ENCODE measurements at regions not wholly inside any gene's neighbourhood (a gene's known extent, or its start where the extent isn't known, plus 50 kb on each side); places are given as distances from the start of the nearest gene placed in this dataset.

DNA sequence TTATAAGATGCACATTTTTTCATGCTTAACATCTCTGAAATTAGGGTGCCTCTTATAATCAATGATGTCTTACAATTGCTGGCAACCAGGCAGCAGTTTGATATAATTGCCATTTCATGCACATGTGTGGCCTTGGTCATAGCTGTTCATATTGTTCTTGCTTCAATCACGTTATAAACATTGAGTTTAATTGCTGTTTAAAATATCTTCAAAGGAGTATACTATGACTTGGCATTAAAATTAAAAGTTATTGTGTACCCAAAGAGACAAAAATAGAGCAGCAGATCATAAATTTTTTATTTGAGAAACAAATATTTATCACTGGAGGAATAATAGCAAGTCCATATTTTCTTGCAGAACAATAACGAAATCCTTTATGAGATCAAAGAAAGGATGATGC is 325.5 kb downstream of the LMX1A start:
- DNase-seq (ENCODE audit: low read depth in 2 of 2): no peak

- DNase-seq (ENCODE audit: low read depth in 2 of 2): no peak
These were observed 330.7 kb downstream of the LMX1A start for GRCh38 chr1:165025805-165026204.

DNA sequence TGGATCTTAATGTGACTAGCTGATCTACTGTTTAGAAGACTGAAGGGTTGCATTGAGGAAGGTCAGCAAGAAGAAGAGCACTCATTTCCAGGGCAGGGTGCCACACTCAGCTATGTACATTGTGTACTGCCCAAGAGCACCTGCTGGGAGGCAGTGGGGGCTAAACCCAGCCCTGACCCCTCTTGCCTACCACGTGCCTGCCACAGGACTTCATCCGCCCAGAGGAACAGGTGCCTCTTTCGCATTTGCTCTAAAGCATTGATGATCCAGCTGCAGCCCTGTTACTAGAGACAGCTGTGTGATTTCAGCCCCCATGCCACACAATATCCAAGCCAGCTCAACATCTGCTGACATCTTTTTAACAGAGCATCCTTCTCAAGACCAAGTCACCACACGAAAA is 341.8 kb downstream of the LMX1A start:
- DNase-seq (ENCODE audit: low read depth in 2 of 2): no peak

DNA sequence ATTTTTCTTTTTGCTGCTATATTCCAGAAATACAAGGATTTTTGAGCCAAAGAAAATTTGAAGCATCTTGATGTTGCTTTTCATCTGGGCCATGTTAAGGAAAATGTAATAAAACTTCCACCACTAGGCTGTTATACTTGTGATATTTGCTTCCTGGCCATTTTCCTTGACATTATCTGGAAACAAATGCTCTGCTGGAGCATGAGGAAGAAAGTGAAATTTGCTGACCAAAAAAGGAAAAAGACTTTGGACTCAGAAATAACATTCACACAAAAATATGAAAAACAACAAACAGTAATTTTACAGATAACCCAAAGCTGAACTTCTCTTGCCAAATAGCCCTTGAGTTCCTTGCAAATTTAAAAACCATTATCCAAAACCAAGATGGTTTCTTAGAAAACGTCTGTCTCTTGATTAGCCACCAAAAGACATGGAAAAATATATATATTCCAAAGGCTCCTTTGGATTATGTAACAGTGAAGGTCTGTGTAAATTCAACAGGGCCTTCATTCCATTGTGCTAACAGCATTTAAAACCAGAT is 344.5 kb downstream of the LMX1A start:
- DNase-seq (ENCODE audit: low read depth in 2 of 2): no peak

- DNase-seq (ENCODE audit: low read depth in 2 of 2): no peak
These were observed 345.3 kb downstream of the LMX1A start for GRCh38 chr1:165011186-165011585.

GRCh38 chr1:165010418-165011070 is 346.0 kb downstream of the LMX1A start:
- DNase-seq (ENCODE audit: low read depth in 2 of 2): no peak

GRCh38 chr1:165006831-165007230 is 349.7 kb downstream of the LMX1A start:
- no peak for DNase-seq (ENCODE audit: low read depth in 2 of 2)

DNA sequence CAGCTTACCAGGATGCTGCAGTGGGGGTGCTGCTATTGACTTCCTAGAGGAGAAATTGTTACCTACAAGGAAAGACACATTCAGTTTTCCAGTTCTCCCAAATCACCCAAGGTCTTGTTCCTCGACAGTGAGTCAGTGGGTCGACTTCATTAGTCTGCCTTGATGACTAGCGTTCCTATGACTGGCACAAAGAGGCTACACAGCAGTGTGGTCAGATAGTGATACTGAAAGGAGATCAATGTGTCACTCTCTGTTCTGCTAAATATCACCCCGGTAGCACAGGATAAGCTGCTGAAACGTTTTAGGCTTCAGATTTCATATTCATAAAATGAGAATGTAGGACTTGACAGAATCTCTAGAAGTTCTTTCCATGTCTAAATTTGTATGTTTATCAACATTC is 357.4 kb downstream of the LMX1A start:
- no peak for DNase-seq (ENCODE audit: low read depth in 2 of 2)

DNA sequence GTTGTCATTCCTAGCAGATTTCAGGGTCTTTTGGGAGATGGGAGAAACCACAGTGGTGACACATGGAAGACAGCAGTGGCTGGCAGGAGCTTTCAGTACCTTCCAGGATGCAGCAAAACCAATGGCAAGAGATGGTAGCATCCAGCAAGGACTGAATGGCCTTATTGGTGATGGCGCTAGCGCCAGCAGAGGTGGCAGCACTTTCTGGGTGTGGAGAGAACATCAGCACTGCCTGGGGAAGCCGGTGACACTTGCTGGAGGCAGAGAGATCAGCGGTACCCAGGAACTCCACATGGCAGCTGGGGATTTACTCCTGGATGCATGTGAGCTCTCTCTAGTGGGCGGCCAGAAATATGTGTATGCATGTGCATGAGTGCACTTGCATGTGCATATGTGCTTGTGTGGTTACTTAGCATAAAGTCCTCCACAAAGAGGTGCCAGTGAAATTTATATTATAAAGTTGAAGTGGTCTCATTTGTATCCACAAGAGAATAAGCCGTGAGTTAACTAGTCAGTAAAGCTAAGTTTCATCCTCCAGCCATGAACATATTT is 364.7 kb downstream of the LMX1A start:
- DNase-seq (ENCODE audit: low read depth in 2 of 2): no peak

GRCh38 chr1:164983023-164983650 is 373.4 kb downstream of the LMX1A start:
- DNase-seq (ENCODE audit: low read depth in 2 of 2): no peak

DNA sequence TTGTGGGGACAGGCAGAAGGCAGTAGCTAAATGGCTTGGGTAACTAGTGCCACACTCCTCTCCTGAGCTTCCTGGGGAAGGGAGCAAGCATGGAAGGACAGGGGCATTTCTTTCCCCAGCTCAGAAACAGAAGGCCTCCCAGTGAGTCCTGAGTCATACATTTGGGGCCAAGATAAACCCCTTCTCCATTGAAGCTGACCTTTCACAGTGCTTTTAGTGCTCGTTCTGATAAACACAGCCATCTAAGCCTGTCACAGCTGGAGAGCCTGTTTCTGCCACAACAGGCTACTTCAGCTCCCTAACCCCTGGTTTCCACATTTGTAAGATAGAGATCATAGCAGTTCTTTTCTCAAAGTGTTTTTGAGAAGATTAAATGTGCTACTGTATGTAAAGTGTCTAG is 374.0 kb downstream of the LMX1A start:
- DNase-seq (ENCODE audit: low read depth in 2 of 2): no peak

DNA sequence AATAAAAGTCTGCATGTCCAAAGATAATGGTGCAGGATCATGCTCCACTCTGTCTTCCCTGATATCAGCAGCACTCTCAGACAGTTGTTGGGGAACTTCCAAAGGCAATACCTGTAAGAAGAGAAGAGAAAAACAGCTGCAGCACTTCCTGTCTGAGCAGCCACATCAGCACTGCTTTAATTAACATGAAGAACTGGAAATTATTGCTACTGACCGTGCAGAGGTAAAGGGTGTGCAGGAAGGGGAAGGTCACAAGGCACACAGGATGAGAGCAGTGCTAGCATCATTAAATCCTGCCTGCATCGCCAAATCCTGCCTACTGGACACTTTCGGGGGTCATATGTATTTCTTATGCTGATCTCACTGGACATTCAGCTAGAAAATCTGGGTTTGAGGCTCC is 379.0 kb downstream of the LMX1A start:
- no peak for DNase-seq (ENCODE audit: low read depth in 2 of 2)

- no peak for DNase-seq (ENCODE audit: low read depth in 2 of 2)
These were observed 384.5 kb downstream of the LMX1A start for GRCh38 chr1:164971921-164972415.

GRCh38 chr1:164971391-164971790 is 385.1 kb downstream of the LMX1A start:
- DNase-seq (ENCODE audit: low read depth in 2 of 2): no peak

DNA sequence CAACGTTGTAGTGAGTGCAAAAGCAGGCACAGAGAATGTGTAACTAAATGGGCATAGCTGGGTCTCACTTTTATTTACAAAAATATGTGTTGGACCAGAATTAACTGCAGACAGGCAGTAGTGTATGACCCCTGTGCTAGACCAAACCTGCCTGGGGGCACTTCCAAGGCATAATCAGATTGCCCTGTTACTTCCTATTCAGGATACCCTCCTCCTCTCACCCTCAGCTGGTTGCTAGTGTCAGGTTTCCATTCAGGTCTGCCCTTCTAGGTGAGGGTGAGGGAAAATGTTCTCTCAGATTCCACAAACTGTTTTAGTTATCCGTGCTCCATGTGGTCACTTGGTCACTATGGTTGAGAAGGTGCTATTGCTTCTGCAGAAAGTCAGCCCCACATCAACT is 387.3 kb downstream of the LMX1A start:
- no peak for DNase-seq (ENCODE audit: low read depth in 2 of 2)

- DNase-seq (ENCODE audit: low read depth in 2 of 2): no peak
These were observed 389.2 kb downstream of the LMX1A start for GRCh38 chr1:164967300-164967699.

DNA sequence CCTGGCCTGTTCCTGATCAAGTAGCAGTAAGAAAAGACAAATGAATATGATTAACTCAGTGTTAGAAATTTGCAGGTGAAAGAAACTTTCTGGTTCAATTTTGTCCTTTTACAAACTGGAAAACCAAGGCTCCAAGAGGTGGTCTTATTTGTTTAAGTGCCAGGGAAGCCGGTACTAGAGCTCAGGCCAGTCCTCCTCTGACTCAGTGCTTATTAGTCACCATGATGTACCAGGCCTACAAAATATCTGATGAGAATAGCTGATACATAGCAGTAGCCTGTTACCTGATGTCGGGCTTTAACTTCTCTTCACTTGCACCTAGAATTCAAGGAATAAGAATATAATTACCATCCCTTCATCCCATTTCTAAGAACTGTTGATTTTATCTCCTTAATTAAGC is 394.8 kb downstream of the LMX1A start:
- no peak for DNase-seq (ENCODE audit: low read depth in 2 of 2)

DNA sequence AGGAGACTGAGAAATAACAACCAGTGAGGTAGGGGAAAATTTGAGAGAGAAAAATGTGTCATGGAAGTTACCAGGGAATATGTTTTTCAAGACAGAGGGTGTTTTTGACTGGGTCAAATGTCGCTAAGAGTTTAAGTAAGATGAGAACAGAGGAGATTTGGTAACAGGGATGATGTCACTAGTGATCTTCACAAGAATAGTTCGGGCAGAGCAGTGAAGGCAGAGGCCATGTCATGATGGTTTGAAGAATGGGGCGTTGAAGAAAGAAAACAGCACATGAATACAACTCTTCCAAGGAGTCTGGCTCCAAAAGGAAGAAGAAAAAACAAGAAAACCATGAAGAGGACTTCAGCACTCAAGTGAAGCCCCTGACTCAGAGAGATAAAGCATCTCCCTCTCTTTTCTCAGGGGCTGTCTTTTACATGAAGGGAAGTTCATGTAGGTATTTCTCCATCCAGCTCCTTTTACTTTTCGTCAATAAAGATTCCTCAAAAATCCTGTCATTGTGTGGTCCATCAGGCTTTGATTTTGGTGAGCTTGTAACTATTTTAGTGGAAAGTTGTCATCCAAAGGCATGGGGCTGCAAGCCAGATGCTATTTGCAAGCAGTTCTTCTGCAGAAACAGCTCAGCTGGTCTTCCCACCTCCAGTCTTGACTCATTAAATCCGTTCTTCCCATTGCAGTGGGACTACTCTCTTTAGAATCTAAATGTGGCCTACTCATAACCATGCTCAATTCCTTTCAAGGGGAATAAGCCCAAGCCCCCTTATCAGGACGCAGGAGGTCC is 397.3 kb downstream of the LMX1A start:
- DNase-seq (ENCODE audit: low read depth in 2 of 2): no peak

DNA sequence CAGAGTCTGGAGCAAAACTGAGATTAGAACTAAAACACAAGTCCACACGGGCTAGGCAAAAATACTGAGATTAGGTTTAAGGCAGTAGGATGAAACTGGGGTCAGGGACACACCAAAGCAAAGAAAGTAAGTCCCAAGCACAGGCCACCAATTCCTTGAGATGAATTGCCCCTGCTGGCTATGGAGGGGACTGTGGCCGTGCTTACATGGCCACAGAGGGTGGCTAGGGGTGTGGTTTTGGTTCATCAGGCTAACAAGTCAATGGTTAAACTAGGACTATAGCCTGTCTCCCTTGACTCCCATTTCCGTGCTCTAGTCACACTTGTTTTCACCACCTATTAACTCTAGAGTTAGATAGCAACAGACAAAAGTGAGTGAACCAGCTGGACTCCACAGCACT is 394.8 kb downstream of the PBX1 start:
- DNase-seq (ENCODE audit: low read depth in 2 of 2): no peak

GRCh38 chr1:164953098-164953497 is 394.1 kb downstream of the PBX1 start:
- DNase-seq (ENCODE audit: low read depth in 2 of 2): no peak

GRCh38 chr1:164951508-164951907 is 392.5 kb downstream of the PBX1 start:
- DNase-seq (ENCODE audit: low read depth in 2 of 2): no peak

DNA sequence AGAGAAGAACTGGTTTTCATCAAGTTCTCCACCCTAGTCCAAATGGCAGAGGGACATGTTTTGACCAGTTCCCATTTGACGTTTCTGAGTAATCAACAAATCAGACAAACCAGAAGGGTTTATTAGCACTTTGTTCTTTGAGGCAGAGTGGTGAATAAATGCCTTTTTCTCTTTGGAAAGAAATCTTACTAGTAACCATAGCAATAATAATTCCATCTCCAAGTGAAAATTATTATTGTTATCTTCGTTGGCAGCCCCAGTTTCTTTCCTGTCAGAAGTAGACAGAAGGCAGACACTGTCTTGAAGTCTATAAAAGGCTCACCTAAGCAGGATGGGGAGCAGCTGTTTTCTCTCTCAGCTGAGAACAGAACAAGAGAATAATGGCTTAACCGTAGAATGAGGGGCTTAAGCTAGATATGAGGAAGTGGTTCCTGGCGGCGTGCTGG is 391.6 kb downstream of the PBX1 start:
- no peak for DNase-seq (ENCODE audit: low read depth in 2 of 2)
